Stimulated activated CD4-positive, alpha-beta T cell treated with anti-CD3 and anti-CD28 coated beads, Interleukin-4, amount 100 ng/mL, for 48 hours (primary cell): ENCODE measurements at regions not wholly inside any gene's neighbourhood (a gene's known extent, or its start where the extent isn't known, plus 50 kb on each side); places are given as distances from the start of the nearest gene placed in this dataset.

Experiments used
- DNase-seq, 2 donors: peaks; one replicate each; pipeline ENCODE4 v3.0.0-alpha.2; 2020; ENCODE audit warnings: low read depth in 2 of 2

DNA sequence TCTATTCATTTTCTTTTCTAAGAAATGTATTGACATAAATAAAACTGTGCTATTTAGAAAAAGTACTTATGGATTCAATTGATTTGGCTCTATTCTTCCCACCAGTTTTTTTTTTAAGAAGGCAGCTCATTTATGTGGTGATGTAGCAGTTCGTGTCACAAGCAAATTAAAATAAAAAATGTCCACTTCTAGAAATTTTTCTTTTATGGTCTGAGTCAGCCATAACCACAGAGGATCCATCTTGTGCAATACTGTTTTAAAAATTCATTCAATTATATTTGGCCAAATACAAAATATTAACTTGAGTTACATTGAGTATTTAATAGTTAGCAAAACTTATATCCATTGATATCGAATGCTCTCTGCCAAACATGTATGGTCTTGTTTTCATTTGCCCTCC lies 207.9 kb upstream of the FAT1 start:
- no peak for DNase-seq

DNA sequence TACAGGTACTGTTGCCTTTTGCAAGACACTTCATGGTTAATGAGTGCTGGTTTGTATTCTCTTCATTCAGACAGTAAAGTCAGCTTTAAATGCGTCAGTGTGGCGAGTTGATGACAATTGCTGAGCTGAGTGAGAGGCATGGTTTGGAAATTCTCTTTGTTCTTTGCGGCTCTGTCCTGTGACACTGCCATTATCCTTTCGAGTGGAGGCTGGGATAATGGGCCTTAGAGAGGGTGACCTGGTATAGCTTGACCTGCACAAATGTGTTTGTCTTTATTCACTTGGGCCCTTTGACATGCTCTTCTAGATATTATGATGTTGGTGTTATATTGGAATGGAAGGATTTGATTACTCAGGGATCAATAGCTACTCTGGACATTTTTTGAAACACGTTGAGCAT lies 208.5 kb upstream of the FAT1 start:
- no peak for DNase-seq

DNA sequence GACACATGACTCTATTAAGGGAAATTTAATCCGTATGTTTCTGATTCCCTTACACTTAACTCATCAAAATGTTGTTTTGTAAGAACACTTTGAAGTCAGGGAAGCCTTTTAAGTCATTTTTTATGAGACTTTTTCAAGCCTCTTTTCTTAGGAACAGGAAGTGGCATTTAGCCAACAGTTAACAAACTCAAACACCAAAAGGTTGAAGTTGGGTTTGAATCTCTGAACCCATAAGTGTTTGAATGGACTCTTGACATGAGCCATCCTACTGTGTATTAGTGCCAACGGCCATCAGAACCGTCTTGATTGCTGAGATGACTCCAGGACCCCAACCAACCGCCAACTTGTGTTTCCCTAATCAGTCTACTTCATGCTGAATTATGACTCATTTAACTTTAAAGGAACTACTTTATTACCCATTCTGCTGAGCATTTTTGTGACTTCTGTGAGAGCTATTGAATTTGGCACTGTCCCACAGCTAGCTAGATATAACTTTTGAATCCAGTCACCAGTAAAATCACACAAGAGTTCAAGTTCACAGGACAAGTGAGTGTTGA lies 209.1 kb upstream of the FAT1 start:
- DNase-seq = no peak

DNA sequence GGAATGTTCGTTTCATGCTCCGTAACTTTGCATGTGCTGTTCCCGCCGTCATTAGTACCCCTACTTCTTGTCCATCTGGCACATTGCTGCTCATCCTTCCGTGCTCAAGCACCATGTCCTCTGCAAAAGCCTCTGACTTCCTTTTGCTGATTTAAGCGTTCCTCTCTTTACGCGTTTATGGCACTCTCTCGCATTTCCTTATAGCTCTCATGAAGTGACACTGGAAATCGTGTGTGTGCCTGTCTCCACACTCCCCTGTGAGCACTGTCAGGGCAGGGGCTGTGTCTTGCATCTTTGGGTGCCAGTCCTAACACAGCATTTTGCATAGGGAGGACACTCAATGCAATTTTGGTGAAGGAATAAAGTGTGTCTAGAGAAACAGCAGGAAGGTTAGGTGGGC lies 210.6 kb upstream of the FAT1 start:
- DNase-seq = no peak

DNA sequence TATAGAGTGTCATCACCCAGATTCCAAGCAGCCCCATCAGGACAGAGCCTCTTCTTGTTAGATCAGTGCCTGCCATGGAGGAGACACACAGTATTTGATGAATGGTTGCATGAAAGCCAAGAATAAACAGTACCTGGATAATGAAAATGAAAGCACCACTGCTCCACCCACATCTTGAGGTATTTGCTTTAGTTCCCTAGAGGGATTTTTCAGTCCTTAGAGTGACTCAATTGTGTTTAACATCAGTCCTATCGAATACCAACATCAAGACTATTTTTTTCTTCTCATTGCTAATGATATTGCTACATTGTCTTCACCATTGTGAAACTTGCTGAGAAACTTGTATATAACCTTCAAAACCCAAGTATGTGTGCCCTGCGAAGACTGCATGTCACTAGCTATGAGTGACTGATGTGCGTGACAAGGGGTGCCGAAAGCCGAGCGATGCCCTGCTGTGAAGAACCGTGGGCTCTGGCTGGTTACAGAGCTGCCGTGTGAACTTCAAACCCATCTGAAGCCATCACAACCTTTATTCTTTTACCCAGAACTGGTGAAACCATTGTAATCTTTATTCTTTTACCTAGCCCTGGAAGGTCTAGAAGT lies 211.3 kb upstream of the FAT1 start:
- DNase-seq = no peak

DNA sequence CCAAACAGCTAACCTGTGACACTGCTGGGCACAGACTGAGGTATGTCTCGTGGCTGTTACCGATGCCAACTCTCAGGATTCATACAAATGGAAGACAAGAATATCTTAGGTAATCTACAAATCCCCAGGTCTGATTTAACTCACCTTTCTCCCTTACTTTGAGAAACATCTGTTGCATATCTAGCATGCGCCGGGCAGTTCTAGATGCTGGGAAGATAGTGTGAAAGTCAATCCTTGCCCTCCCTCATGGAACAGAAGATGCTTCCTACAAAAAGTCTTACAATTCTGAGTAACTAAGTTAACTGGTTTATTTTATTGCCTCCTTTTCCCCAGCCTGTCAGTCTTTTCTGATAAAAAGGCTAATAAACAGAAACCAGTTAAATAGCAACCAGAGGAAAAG lies 212.2 kb upstream of the FAT1 start:
- DNase-seq = no peak

DNA sequence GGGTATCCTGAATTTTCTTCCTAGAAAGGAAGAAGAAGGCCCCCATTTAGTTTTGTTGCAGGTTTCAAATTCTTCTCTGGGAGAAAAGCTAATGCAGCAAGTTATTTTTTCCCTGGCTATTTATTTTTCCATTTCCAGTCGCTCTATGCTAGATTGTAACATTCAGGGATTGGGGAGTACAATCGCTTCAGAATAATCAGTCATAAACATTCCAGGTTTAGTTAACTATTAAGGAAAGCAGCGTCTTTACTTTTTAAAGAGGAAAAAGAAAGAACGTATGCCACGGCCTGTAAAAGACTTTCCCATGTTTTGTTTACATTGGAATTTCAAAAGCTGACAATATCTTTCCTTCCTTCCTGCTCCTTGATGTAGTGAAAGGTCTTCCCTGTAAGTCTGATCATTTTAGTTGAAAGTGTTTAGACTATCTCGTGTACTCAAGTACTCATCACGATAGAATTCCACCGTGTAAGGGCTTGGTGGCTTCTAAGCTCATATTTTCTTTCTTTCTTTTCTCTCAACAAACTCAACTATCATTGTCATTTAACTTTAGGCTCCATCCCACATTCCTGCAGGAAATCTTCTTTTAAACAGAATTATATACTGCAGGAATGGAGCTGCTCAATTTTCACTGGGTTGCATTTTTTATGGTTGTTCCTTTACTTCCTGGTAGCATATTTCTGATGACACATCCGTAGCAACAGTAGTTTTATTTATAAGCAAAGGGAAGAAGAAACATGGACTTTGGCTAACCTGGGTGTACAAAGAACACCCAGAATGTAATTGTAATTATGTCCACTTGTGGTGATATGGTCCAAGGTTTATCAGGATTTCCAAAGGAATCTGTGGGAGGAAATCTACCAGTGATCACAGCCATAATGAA lies 213.1 kb upstream of the FAT1 start:
- no peak for DNase-seq

DNA sequence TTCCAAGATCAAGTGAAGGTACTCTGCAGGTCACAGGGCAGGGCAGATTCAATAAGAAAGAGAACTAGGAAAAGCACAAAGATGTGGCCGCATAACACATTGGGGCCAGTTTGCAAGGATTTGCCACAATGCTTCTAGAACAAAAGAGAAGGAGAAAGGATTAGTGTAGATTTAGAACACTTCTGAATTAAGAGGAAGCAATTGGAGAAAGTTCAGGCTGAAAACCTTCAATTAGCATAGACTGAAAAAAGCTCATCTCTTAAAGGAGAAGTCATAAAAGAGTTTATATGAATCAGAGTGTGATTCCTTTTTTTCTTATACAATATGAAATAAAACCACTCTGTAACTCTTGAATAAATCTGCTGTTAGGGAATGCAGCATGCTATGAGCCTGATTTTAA lies 215.6 kb upstream of the FAT1 start:
- no peak for DNase-seq

DNA sequence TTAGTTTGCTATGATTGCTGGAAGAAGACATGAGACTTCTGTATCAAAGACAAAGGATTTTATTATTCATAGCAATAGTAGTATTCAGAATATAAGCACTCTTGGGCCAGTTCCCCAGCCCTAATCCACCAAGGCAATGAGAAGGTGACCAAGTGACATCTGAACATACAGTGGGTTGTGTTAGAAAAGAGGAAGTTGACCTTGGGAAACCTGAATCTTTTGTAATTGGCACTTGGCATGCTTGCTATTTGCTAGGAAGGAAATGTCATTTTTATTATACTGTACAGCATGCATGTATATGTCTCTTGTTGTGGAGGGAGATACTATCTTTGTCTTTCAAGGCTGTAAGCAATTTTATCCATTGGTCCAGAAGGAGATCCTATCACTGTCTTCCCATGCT lies 216.1 kb upstream of the FAT1 start:
- DNase-seq = no peak

DNA sequence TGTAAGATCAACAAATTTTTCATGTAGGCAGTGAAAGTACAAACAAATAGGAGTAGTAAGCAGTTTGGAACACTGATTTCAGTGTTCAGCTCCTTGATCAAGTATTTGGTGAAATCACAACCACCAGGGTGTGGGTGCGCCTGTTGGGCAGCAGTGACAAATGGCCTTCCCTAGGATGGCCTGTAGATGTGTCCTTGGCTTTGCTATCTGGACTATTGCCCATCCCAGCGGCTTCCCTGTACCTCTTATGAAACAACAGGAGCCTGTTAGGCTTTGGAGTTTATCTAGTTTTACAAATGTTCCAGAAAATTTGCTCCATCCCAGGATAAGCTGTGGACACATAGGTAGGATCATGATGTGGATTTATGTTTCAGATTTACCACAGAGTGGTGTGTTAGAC lies 216.8 kb upstream of the FAT1 start:
- DNase-seq = no peak

DNA sequence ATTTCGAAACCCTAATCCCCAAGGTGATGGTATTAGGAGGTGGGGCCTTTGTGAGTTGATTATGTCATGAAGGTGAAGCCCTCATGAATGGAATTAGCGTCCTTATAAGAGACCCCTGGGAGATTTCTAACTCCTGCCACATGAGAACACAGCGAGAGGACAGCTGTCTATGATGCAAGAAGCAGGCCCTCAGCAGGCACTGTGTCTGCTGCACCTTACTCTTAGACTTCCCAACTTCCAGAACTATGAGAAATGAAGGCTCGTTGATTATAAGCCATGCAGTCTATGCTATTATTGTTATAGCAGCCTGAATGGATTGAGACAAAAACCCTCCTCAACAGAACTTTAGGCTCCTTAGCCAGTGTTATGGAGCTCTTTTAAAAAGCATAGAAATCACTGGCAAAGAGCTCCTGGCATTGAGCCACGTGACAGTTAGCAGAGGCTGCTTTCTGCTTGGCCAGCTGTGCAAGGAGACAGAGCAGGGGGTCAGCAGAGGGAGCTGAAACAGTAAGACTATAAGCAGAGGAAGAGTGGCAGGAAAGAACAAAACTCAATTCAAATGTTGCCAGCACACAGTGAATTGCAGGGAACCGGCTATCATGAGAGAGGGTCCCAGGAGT lies 219.2 kb upstream of the FAT1 start:
- no peak for DNase-seq

DNA sequence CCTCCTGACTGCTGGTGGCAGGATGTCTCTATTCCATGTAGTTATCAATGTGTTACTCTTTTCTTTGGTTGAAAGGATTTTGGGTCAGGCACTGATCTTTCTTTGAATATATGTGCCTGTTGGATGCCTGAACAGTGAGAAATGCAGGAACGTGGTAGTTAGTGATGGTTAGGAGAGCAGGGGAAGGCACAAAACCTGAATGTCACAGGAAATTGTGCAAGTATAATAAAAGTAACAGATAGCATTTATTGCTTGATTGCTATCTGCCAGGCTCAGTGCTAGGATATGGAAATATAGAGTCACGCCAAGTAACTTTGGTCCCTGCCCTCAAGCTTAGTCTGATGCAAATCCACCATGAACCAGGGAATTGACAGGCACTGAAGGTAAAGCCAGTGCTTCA lies 219.8 kb upstream of the FAT1 start:
- no peak for DNase-seq

DNA sequence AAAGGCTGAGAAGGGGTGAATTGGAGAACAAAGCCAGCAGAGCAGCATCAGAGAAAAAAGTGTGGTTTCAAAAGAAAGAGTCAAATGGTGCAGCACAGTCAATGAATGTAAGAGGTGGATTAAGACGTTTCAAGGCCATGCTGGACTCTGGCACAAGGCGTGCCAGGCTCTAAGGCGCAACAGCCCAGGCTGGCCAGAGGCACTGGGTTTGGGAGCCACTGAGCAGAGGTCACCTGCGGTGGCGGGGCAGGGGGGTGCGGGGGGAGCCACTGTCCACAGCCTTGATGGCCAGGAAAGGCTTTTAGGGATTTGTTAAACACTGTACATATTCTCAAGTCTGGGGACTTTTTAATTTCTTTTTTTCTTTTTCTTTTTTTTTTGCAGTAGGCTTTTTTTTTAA lies 222.5 kb upstream of the FAT1 start:
- DNase-seq = no peak

DNA sequence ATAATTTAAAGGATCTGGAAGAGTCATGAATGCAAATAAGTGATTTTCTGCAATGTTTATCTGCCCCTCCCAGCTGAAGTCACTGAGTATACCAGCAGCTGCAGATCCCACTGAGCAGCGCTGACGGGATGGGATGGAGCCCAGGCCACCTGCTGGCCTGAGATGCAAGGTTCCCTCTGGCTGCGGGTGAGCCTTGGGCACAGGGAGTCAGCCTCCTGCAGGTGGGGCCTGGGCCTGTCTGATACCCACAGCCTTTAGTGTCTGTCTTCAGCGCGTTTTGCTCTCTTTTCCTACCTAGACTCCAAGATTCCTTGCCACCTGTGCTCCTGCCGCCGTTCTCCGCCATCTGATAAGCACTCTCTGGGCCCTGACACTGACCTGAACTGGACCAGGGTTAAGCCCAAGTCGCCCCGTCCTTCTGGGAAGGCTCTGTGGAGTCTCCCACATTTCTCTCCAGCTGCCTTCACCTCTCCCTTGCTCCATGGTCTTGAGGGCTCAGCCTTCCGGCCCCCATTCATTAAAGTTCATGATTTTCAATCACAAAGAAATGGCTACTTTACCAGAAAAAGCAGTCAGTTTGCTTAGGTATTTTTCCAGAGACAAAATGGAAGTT lies 223.1 kb upstream of the FAT1 start:
- no peak for DNase-seq

DNA sequence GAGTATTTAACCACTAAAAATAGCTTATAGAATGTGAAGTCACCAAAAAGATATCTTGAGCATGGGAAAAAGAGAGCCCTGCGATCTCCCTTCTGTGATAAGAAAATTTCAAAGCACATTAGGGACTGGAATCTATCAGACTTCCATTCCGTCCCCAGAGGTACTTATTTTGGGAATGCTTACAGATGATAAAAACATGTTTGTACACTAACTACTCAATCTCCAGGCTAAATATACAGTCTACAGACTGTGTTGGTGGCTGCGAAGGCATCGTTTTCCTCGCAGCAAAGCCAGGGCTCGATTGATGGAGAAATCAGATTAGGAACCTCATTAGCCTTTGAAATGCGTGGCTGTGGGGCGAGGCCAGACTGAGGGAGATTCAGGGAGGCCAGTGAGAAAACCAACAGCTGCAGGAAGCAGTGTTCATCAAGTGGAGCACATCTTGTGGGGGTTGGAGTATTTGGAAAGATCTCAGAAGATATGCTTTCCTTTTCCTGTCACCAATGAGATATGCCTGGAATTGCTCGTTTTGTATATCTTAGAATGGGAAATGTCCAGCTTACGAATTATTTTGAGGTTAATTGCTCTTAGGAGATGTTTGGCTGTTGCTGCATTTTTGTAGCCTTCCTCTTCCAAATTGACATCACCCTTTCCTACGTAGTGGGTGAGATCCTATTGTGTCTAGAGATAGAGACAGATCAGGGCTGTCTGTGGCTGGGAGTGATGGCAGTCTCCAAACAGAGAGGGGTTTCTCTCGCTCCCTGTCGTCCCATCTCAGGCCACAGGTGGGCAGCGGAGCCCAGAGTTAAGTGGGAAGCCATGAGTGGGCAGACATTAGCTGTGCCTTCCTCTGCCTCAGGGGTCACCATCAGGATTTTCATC lies 224.9 kb upstream of the FAT1 start:
- no peak for DNase-seq

DNA sequence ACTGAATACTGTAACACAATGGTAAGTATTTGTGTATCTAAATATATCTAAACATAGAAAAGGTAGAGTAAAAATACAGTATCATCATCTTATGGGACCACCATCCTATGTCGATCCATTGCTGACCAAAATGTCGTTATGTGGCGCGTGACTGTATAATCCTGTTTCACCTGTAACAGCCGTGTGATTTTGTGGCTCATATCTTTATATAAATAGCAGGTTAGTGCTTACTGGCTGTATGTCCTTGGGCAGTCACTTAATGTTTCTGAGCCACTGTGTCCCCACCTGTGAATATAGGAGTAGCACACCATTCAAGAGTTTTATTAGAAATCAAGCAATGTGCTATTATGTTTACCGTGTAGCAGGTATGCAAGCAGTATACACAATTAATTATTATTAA lies 226.2 kb upstream of the FAT1 start:
- no peak for DNase-seq

DNA sequence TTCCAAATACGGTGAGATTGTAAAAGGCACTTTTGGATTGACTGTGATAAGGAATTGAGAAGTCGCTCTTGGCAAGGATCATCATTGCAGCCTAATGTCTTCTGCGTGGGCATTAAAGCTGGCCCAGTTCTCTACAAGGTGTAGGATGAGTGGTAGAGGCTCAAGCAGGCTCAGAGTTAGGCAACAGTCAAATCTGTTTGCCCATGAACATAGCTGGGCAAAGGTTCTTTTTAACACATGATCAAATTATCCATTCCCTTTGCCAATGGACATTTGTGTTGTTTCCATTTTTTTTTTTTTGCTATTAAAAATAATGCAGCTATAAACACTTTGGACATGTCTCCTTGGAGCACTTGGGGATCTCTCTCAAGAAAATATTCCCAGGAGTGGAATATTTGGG lies 229.1 kb upstream of the FAT1 start:
- no peak for DNase-seq

DNA sequence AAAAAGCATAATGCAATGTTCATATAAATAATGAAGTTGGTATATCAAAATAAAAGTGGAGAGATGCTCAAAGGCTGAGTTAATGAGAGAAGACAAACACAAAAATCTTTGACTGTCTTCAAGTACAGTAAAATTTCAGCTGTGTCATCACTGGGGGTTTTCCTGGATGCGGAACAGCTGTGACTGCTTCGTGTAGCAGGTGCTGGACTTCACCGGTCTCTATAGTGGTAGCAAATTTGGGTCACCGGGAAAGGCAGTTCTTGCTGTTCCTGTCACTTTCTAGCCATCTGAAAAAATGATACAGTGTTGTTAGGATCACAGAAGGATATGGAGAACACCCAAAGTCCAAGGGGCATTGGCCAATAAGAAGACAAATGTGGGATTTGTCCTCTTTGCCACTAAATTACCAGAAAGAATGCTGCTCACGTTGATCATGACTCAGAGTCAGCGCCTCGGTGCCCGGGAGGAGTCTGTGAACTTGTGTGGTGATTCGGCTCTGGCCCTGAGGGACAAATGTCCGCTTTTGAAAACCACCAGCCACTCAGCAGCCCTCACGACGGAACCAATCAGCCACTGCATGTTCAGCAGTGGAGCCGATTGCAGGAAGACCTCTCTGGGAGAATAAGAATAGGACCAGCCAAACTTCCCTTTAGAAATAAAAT lies 230.1 kb upstream of the FAT1 start:
- no peak for DNase-seq

DNA sequence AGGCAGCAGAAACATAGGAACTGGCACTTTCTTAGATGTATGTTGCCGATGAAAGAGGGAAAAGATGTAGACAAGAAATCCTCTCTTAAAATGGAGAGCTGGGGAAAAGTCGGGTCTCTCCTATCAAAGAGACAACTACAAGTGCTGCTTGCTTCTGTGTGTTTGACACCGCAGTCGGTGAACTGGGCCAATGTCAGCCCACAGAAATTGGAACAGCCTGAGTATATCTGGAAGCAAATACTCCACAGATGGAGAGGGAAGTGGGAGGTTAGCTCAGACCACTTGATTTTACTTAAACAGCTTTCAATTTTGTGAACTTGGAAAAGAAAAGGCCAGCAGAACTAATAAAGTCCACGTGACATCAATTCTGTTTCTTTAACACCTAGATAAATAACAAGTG lies 230.9 kb upstream of the FAT1 start:
- DNase-seq = no peak

DNA sequence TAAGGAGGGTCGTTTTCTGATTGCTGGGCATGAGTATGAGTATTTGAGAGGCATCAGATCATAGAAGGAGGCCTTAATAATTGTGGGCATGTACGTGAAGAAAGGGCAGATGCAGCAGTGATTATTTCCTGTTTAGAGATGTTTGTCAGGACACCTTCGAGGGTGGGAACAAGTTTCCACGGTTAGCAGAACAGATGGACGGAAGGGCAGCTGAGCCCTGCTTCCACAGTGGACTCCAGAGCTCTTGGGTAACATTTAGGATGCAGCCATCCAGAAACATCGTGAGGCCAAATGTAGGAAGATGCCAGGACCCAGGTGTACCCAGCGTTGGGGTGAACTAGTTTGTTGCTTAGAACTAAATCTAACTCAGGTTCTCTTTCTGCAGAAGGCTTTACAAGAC lies 231.3 kb upstream of the FAT1 start:
- DNase-seq = no peak

DNA sequence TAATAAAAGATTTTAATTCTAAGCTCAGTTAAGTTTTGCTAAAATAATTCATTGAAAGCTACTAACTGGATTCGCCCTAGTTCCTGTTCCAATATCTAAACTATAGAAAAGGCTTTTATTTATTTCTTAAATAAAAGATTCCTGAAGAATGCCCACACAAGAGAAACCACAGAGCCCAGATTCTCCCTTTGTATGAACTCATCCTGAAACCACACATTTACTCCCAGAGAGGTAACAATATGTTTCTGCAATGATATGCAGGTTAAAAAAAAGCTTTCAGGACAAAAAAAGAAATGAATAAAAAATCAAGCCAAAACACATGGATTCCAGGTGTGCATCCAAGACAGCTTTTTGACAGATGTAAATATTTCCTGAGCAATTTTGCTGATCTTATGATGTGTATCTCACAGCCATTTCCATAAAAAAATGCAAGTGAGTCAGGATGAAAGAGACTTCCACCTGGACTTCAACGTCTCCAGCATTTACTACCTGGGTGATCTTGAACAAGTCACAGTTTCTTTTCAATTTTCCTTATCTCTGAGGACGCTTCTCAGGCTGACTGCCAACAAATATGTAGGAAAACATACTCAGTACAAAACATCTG lies 234.4 kb upstream of the FAT1 start:
- DNase-seq = no peak
